ENCODE measurements at regions not wholly inside any gene's neighbourhood (a gene's known extent, or its start where the extent isn't known, plus 50 kb on each side); places are given as distances from the start of the nearest gene placed in this dataset.
"Not testable (repeated sequence)": the region's sequence is repeated elsewhere in the genome, so short reads cannot be mapped to it uniquely, and the experiment has no call there.

DNA sequence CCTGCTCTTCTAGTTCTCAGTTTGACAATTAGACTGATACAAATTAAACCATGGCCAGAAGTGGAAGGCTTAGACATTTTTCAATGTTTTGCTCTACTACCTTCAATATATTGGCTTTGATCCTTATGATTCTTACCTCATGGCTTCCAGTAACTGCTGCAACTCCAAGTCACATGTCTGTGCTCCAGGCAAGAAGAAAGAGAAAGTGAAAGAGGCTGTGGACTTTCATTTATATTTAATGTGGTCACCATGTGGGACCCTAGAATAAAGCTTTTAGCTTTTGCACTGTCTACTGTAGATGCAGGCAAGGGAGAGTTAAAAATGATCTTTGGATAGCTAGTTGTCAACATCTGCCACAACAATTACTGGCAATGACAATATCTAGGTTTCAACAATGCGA is 214.3 kb upstream of the PDE3A start:
- DNase-seq = no peak

DNA sequence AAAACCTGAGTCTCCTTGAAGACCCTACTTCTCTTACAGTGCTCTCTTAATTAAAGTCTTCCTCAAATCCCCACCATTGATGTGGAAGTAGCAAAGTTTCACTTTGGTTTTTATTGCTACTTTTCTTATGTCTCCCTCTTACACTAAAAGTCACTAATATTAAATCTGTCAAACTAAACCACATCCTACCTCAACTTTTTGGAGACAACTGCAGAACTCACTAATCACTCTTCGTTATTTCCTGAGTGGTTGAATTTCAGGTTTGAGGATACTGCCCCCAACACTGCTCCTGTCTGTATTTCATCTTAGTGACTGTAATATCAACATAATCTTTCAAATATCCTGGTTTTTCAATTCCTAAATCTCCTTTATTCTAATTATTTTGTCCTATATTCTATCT is 213.0 kb upstream of the PDE3A start:
- no peak for DNase-seq

DNA sequence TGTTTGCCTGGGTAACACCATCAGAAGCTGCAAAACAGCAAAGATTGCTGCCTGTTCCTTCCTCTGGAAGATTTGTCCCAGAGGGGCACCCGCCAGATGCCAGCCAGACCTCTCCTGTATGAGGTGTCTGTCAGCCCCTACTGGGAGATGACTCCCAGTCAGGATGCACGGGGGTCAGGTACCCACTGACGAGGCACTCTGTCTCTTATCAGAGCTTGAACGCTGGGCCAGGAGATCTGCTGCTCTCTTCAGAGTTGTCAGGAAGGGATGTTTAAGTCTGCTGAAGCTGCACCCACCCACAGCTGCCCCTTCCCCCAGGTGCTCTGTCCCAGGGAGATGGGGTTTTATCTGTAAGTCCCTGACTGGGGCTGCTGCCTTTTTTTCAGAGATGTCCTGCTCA is 207.4 kb upstream of the PDE3A start:
- not testable (repeated sequence) for DNase-seq

DNA sequence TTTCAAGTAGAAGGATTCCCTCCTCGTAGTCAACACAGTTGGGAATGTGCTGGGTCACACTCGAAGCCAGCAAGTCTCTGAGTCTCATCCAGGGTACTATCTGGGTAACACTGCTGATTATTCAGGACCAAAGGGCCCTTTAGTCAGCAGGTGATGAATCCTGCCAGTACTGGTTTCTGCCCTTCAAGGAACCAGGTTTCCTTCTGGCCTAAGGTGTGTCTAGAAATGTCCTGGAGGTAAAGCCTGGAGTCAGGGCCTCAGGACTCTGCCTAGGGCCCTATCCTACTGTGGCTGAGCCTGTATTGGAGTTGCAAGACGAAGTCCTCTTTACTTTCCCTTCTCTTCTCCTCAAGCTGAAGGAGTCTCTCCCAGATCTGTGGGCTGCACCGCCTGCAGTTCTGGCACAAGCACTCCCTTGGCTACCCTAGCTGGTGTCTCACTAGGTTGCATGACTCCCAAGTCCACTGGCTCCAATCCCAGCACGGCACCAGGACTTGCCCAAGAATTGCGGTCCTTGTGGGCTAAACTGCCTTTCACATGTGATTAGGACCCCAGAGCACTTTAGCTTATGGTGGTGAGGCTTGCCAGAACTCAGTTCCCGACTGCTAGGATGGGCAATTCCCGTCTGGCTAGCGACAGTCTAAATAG is 193.7 kb upstream of the PDE3A start:
- no peak for DNase-seq

DNA sequence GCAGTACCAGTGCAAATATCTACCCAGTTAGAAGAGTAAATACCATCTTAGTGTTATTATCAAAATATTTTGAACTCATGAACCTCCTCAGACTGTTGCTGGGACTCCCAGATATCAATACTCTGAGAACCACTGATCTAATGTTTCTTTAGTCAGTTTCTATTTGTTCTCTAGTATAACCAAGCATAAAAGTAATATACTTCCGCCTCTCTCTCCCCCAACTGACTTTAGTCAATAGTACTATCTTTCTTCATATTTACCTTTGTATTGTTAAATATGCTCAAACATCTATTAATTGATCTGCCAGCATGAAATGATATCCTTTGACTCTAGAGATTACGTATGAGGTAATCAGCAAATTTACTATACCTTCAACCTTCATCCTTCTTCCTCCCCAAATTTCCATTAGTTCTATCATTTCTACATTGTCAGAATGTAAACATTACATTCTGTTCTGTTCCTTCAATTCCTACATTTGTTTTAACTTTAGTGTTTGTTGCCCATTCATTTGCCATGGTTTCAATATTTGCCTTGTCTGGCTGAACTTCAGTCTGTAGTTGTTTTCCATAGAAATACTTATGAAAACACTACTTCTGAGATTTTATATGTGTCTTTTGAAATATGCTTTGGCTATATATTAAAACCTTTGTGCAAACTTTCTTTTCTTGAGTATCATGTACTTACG is 192.5 kb upstream of the PDE3A start:
- no peak for DNase-seq

DNA sequence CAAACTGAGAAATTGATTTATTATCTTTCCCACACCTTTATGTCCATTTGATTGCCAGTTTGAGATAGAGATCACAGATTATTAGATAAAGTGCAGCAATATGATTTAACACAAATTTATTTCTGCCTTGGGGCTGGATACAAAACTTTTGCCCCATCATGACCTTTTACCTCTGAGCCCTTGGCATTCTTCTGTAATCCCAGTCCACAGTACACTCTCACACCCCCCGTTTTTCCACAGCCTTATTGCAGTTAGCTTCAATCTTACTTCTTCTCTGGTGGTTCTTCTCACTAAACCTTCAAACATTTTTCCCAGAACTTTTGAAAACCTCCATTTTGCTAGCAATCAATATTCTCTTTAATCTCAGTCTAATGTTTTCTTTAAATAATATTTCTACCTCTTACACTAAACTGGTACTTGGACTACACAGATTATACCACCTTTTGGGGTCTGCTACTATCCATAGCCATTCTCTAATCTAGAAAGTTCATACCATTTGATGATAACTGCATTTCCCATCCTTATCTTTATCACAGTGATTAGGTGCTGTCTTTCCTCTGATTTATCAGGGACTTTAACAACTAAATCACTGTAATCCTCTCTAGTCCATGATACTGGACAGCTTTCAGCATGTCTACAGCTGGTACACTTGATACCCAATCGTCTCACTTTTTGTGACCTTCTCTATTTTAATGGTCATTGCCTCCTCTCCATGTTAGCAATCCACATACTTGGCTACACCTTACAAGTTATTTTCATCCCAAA is 186.7 kb upstream of the PDE3A start:
- DNase-seq = no peak

DNA sequence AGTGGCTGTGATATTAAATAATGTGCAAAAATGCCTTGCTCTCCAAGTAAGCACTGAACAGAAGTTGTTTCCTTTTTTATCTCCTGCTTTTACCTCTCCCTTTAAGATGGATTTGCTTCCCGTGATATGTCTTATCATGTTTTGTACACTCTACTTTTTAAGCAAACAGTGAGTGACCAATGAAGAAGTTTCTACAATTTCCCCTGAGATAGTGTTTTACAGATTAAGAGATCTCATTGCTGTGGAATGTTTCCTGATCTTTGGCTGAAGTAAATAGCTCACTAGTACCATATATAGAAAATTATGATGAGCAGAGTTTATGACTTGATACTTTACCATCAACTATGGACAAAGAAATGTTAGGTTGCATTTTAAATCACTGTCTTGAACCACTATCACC is 184.8 kb upstream of the PDE3A start:
- no peak for DNase-seq

DNA sequence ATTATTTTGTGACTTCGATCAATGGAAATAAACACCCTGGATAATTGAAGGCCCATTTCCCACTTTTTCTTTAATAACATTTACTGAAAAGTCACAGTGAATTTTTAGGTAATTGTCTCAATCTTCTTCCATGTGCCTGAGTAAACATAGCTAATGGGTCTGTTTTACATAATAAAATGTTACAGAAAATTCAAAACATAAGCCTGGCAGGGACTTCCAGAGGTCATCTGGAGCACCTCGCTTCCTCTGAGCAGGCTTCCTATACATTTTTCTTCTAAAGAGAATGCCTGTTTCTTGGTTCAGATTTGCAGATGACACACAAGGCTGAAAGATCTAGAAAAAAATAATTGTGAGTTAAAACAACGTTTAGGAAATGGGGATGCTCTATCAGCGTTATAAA is 183.8 kb upstream of the PDE3A start:
- DNase-seq = no peak

DNA sequence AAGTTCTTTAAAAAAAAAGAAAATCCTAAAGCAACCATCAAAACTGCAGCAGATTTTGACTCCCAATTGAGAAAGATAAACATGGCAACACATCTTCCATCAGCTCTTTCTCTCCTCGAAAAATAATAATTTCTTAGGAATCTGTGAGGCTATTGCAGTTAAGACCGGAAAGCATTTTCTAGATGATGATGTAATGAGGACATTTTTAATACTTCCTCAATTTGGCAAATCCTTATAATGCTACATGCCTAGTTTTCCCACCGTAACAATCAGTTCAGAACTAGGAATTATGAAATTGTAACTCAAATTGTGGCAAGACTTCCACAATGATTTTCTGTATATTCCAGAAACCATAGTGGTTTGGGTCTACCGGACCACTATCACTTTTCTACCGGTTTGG is 180.9 kb upstream of the PDE3A start:
- DNase-seq = no peak

DNA sequence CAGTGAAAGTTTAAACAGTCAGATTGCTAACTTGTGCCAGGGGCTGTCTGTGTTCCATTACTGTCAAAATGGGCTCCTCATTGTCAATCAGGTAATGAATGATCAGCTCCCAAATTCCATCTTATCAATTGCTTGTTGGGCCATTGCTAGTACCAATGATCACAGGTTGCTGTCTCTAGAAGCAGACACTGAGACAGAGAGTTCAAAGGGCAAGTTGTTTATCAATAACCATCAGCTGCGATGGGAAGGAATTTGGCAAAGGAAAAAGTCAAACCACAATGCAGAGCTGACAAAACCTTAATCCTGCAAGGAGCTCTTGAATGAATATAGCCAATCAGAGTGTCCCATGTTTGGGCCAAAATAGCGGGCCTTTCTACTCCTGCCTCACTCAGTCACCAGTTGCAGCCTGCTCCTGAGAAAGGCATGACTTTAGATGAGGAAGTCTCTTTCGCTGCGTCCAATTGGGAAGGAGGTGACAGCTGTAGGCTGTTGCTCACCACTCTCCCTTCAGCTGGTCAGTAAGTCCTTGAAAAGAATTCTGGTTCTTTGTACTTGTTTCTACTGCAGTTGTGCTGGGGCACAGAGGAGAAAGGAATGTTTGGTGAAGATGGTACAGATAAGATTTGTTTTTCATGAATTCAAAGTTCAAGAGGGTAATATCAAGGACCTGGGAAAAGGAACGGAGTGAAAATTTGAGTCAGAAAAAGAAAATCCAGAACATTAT is 179.2 kb upstream of the PDE3A start:
- no peak for DNase-seq

DNA sequence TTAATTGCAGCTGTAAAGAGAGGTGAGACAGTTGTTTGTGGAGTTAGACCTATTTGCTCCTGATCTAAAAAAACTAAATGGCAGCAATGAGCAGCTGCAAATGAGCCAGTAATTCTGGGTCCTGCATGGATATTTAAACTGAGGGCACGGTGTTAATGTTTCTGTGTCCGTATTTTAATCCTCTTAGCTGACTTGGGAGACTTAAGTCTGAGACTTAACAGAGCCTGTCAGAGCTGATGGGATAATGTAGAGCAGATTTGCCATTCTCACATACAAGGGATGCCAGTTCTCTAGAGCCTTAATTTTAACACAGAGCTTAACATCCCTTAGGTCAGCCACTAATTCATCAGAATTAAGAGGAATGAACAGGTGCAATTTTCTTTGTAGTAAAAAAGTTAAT is 178.6 kb upstream of the PDE3A start:
- DNase-seq = no peak

DNA sequence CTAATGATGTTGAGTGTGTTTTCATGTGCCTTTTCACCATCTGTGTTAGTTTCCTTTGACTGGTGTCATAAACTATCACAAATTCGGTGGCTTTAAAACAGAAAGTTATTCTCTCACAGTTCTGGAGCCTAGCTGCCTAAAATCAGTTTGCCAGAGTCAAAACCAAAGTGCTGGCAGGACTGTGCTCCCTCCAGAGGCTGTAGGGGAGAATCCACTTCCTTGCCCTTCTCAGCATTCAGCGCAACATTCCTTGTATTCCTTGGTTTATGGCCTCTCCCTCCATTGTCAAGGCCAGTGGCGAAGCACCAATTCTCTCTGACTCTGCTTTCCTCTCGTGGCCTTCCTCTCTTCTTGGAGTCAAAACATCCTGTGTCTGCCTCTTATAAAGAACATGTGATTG is 174.2 kb upstream of the PDE3A start:
- no peak for DNase-seq

DNA sequence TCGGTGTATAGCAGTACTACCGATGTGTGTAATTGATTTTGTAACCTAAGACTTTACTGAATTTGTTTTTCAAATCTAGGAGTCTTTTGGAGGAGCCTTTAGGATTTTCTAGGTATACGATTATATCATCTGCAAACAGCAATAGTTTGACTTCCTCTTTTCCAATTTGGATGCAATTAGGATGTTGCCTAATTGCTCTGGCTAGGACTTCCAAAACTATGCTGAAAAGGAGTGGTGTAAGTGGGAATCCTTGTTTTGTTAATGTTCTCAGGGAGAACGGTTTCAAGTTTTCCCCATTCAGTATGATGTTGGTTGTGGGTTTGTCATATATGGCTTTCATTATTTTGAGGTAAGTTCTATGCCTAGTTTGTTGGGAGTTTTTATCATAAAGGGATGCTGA is 171.6 kb upstream of the PDE3A start:
- DNase-seq = no peak

DNA sequence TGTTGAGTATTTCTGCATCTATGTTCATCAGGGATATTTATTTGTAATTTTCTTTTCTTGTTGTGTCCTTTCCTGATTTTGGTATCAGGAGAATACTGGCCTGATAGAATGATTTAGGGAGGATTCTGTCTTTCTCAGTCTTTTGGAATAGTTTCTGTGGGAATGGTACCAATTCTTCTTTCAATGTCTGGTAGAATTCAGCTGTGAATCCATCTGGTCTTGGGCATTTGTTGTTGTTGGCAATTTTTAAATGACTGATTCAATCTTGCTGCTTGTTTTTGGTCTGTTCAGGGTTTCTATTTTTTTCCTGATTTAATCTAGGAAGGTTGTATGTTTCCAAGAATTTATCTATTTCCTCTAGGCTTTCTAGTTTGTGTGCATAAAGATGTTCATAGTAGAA is 170.9 kb upstream of the PDE3A start:
- no peak for DNase-seq

DNA sequence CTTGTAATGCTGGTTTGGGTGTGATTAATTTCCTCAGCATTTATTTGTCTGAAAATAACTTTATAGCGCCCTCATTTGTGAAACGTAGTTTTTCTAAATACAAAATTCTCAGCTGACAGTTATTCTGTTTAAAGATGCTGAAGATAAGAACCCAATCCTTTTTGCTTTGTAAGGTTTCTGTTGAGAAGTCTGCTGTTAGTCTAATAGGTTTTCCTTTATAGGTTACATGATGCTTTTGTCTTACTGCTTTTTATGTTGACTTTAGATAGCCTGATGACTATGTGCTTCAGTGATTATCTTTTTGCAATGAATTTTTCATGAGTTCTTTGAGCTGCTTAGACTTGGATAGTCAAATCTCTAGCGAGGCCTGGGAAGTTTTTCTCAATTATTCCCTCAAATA is 168.6 kb upstream of the PDE3A start:
- no peak for DNase-seq

DNA sequence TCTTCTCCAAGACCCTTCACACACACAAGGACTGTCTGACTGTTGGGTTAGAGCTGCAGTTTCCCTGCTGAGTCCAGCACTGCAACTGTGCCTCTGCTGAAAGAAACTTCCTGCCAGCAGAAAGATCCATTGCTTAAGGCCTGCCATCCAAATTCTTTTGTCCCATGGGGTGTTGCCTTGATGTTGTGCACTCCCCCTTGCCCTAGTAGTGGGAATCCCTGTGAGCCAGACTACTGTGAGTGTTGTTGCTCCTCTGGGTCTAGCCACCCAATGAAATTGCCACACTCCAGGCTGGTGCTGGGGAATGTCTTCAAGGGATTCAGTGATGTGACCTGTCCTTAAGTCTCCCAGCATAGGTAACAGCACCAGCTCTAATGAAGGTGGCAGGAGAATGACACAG is 166.6 kb upstream of the PDE3A start:
- no peak for DNase-seq

DNA sequence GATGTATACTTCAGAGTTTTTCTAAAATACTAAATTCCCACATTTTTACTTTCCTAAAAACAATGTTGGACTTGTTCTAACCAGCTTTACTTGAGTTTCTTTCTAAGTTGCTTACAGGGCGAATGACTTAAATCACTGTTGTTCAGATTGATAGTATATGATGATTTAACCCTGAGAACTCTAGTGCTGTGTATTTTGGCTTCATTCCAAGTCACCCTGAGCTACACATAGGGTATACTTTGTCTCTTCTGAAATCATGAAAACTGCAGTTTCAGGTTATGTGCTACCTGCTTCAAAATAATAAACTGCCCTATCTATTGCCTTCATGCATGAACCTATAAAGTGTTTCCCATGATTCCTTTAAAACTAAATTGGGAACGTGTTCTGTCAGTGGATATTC is 162.5 kb upstream of the PDE3A start:
- no peak for DNase-seq

DNA sequence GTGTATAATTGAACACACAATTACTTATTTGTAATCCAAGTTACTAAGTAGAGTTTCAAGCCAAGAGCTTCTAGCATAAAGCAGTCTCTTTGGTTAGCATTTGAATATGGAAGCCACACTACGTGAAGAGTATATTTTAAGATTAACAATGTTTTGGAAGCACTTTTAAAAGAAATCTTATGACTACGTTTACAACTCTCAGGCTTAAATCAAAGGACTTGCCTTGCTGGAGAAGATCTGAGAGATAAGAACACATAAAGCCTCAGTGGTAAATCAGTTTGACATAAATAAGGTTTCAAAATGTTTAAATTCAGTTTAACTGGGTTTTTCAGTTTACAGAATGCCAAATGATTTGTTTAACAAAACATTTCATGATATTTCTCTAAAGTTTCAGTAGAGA is 161.9 kb upstream of the PDE3A start:
- DNase-seq = no peak

DNA sequence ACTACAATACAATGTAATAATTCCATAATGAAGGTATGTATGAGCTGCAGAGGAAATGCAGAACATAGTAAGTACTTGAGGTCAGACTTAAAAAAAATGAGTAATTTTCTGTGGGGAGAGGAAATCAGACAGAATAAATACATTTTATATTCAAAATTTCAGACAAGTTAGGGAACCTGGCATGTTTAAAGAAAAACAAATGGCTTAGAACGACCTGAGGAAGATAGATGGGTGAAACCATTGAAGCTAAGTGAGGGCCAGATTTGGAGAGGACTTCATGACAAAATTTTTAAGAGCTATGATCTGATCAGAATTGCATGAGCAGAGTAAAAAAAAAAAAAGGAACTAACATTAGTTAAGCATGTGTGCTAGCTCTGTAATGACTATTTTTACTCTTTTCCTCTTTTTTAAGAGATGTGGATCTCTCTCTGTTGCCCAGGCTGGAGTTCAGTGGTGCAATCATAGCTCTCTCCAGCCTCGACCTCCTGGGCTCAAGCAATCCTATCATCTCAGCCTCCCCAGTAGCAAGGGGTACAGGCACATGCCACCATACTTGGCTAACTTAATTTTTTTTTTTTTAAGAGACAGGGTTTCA is 157.6 kb upstream of the PDE3A start:
- no peak for DNase-seq

DNA sequence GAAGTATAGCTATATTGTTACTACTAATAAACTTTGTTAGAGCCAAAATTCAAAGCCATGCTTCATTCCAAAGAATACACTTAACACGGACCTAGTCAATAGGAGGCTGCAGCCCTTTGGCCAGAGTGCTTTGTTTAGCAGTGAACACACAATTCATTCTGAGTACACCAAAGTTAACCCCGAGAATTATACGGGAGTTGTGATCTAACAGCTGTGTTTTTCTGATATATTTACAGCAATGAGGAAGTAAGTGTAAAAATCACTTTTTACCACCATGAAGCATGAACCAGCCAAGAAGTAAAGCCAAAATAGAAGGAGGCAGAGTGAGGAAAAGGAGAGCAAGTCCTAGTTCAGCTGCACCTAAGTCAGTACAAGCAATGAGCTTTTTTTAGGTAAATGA is 156.8 kb upstream of the PDE3A start:
- DNase-seq = no peak

DNA sequence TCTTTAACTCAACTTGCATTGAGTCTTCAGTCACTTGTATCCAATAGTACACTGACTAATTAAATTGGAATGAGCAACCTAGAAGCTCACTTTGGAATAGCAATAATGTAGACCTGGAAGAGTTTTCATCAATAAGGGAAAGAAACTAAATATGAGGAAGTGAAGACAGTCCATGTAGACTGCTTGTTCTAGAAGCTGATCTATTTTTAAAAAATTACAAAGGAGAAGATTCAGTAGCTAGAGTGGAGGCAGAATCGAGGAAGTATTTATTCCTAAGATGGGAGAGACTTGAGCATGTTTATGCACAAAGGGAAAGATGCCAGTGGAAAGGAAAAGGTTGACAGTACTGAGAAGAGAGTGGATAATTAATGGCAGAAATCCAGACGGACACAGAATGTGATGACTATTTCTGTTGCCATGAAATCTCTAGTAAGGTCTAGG is 156.3 kb upstream of the PDE3A start:
- DNase-seq = no peak

DNA sequence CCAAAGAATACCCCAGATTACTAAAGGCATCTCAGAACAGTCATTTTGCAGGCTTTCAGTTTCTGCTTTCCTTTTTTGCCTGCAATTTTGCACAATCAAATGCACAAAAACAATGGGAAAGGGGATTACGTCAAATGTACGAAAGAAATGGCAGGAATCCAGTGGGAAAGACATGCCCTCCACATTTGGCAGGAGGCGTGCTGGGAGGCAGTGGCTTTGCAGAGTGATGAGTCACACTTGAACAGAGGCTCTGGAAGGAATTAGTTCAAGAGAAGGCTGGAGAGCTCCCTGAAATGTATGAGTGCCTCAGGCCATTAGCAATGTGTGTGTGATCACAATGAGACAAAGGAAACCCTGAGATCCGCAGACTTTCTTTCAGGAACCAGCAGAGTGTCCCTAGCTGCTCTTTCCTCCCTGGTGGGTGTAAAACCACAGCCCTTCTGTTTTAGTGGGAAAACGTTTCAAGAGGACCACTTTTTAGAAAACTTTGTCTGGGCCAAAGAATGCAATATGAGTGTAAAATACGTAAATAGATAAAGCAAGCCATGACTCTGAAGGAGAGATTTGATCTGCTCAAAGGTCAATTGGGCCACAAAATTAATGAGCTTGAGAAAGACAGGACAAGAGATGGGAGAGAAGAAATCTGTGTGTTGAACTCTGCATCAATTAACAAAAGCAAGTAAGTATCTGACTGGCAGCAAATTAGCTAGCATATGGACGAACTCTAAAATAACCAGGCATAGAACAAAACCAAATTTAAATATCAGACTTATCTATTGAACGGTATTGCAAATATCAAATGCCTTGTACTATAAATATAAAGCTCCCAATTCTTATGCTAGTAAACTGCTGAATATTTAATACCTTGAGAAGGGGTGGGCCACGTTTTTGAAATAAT is 155.4 kb upstream of the PDE3A start:
- DNase-seq = peak; percentile 88
